Mesothelial cell of epicardium (in vitro differentiated cells): ENCODE measurements at regions not wholly inside any gene's neighbourhood (a gene's known extent, or its start where the extent isn't known, plus 50 kb on each side); places are given as distances from the start of the nearest gene placed in this dataset.

Experiments
- DNase-seq, 2 experiments: peaks; one replicate each; pipeline ENCODE4 v3.0.0; 2021; ENCODE audit warnings: low spot score in 2 of 2; ENCODE audit not compliant: unreplicated experiment in 2 of 2
- H3K27ac Mint-ChIP-seq: 2 replicates; pipeline ENCODE4 v1.8.0; 2021; ENCODE audit warnings: mixed read lengths
- H3K27me3 Mint-ChIP-seq: 2 replicates; pipeline ENCODE4 v1.8.0; 2021; ENCODE audit warnings: low read depth, mixed read lengths
- H3K36me3 Mint-ChIP-seq: 2 replicates; pipeline ENCODE4 v1.8.0; 2021; ENCODE audit warnings: mixed read lengths
- H3K4me1 Mint-ChIP-seq: 2 replicates; pipeline ENCODE4 v1.8.0; 2021; ENCODE audit warnings: mixed read lengths
- H3K4me3 Mint-ChIP-seq: 2 replicates; pipeline ENCODE4 v1.8.0; 2021; ENCODE audit warnings: mild to moderate bottlenecking, moderate library complexity, mixed read lengths
- H3K9me3 Mint-ChIP-seq: 2 replicates; pipeline ENCODE4 v1.8.0; 2021; ENCODE audit warnings: mixed read lengths
- CTCF ChIP-seq: fragments of 200-600 bp; sonication (generic); IDR thresholded peaks from one replicate; pipeline ENCODE4 v1.5.0; 2021; ENCODE audit warnings: antibody characterized with exemption; ENCODE audit not compliant: unreplicated experiment

GRCh38 chr12:20128928-20129327 is 239.4 kb upstream of the PDE3A start:
- no peak for TF ChIP-seq CTCF
- Mint-ChIP-seq H3K27me3 (no peaks in the 10 kb centered on the region), H3K4me3 (no peak overlapping the region), H3K36me3 (no peaks in the 10 kb centered on the region), H3K27ac (no peak overlapping the region), H3K9me3 (no peaks in the 10 kb centered on the region), H3K4me1 (peaks cover 10% of the 10 kb centered on the region)
- no peak for DNase-seq

- no peak for DNase-seq
- no peak overlapping the region for H3K4me3 Mint-ChIP-seq
- H3K9me3 Mint-ChIP-seq: peaks cover 8% of the 10 kb centered on the region
- no peaks in the 10 kb centered on the region for H3K36me3 Mint-ChIP-seq
- no peak overlapping the region for H3K27ac Mint-ChIP-seq
- TF ChIP-seq CTCF: no peak
- H3K4me1 Mint-ChIP-seq: no peaks in the 10 kb centered on the region
- H3K27me3 Mint-ChIP-seq: no peaks in the 10 kb centered on the region
Measured at GRCh38 chr12:20132818-20133217, 235.5 kb upstream of the PDE3A start.

- H3K4me3 Mint-ChIP-seq: no peak overlapping the region
- TF ChIP-seq CTCF: no peak
- H3K4me1 Mint-ChIP-seq: no peaks in the 10 kb centered on the region
- DNase-seq: no peak
- peaks cover 8% of the 10 kb centered on the region for H3K9me3 Mint-ChIP-seq
- no peaks in the 10 kb centered on the region for H3K36me3 Mint-ChIP-seq
- no peaks in the 10 kb centered on the region for H3K27me3 Mint-ChIP-seq
- H3K27ac Mint-ChIP-seq: no peak overlapping the region
Measured at GRCh38 chr12:20134652-20135051, 233.7 kb upstream of the PDE3A start.

GRCh38 chr12:20140751-20141150 is 227.6 kb upstream of the PDE3A start:
- Mint-ChIP-seq H3K4me1 (no peaks in the 10 kb centered on the region), H3K27ac (no peak overlapping the region), H3K27me3 (no peaks in the 10 kb centered on the region), H3K36me3 (no peaks in the 10 kb centered on the region), H3K4me3 (no peak overlapping the region), H3K9me3 (no peaks in the 10 kb centered on the region)
- DNase-seq: no peak
- no peak for TF ChIP-seq CTCF

- Mint-ChIP-seq H3K36me3 (no peaks in the 10 kb centered on the region), H3K9me3 (no peaks in the 10 kb centered on the region), H3K4me1 (no peaks in the 10 kb centered on the region), H3K4me3 (no peak overlapping the region), H3K27me3 (no peaks in the 10 kb centered on the region), H3K27ac (no peak overlapping the region)
- no peak for DNase-seq
- no peak for TF ChIP-seq CTCF
Measured at GRCh38 chr12:20142316-20142715, 226.0 kb upstream of the PDE3A start.

GRCh38 chr12:20142956-20143355 is 225.4 kb upstream of the PDE3A start:
- Mint-ChIP-seq H3K27ac (no peak overlapping the region), H3K27me3 (no peaks in the 10 kb centered on the region), H3K9me3 (no peaks in the 10 kb centered on the region), H3K4me1 (no peaks in the 10 kb centered on the region), H3K36me3 (no peaks in the 10 kb centered on the region), H3K4me3 (no peak overlapping the region)
- no peak for DNase-seq
- TF ChIP-seq CTCF: no peak
